Cardiac fibroblast (primary cell): ENCODE measurements at regions not wholly inside any gene's neighbourhood (a gene's known extent, or its start where the extent isn't known, plus 50 kb on each side); places are given as distances from the start of the nearest gene placed in this dataset.

Source experiments
- DNase-seq, 2 donors: peaks; one replicate each; pipeline versions ENCODE4 v3.0.0 to v3.0.0-alpha.2; 2010; ENCODE audit warnings: low read depth in 2 of 2
- H3K4me3 ChIP-seq, 2 donors: replicated peaks in 1 of 2; 1 replicate in 1 of 2; 2 replicates in 1 of 2; pipeline ENCODE4 v1.5.1; 2011; ENCODE audit warnings: low read depth in 2 of 2, low read length in 2 of 2, mild to moderate bottlenecking in 2 of 2, moderate library complexity in 1 of 2
- TF ChIP-seq, protein P1 (sequence below): IDR thresholded peaks from one replicate; pipeline ENCODE4 v1.5.1; 2011; ENCODE audit warnings: low read depth, mild to moderate bottlenecking, low read length, inconsistent platforms

DNA sequence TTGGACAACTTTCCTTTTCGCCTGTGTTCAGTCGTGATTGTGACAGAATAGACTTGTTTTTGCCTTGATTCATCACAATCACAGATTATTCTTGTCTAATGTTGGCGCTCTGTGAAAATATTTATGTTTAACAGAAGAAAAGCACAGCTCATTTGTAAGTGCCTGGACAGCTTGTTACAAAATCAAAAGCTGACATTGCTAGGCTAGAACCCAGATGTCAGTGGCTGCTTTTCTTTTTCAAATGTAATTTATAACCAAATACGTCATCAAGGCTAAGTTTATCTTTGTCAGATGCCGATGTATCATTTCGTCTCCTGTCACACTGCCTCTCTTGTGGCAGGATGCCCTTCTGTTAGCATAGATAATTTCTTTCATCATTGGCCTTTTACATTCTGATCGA, 1227.3 kb downstream of the PLA2G4A start:
- H3K4me3 ChIP-seq: no peak overlapping the region

DNA sequence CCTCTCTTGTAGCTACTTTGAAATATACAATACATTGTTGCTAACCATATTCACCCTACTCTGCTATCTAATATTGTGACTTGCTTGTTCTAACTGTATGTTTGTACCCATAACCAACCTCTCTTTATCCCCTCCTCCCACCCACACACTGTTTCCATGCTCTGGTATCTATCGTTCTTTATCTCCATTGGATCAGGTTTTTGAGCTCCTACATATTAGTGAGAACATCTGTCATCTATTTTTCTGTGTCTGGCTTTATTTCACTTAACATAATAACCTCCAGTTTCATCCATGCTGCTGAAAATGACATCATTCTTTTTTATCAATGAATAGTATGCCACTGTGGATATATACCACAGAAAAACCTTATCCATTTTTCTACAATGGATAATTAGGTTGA, 1230.1 kb downstream of the PLA2G4A start:
- TF ChIP-seq, protein P1, sequence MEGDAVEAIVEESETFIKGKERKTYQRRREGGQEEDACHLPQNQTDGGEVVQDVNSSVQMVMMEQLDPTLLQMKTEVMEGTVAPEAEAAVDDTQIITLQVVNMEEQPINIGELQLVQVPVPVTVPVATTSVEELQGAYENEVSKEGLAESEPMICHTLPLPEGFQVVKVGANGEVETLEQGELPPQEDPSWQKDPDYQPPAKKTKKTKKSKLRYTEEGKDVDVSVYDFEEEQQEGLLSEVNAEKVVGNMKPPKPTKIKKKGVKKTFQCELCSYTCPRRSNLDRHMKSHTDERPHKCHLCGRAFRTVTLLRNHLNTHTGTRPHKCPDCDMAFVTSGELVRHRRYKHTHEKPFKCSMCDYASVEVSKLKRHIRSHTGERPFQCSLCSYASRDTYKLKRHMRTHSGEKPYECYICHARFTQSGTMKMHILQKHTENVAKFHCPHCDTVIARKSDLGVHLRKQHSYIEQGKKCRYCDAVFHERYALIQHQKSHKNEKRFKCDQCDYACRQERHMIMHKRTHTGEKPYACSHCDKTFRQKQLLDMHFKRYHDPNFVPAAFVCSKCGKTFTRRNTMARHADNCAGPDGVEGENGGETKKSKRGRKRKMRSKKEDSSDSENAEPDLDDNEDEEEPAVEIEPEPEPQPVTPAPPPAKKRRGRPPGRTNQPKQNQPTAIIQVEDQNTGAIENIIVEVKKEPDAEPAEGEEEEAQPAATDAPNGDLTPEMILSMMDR: no peak
- no peak for DNase-seq
- no peak overlapping the region for H3K4me3 ChIP-seq

More for the DNA sequence above, 1227.3 kb downstream of the PLA2G4A start:
- peak; percentile 2 to 10 for DNase-seq
- TF ChIP-seq, protein P1: no peak

DNA sequence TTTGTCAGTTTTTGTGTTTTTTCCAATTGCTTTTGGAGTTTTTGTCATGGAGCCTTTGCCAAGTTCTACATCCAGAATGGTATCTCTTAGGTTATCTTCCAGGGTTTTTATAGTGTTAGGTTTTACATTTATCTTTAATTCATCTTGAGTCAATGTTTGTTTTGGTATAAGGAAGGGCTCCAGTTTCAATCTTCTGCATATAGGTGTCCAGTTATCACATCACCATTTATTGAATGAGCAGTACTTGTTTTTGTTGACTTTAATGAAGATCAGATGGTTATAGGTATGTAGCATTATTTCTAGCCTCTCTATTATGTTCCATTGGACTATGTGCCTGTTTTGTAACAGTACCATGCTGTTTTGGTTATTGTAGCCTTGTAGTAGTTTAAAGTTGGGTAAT, 1233.1 kb downstream of the PLA2G4A start:
- no peak overlapping the region for H3K4me3 ChIP-seq
- no peak for DNase-seq
- TF ChIP-seq, protein P1: no peak

DNA sequence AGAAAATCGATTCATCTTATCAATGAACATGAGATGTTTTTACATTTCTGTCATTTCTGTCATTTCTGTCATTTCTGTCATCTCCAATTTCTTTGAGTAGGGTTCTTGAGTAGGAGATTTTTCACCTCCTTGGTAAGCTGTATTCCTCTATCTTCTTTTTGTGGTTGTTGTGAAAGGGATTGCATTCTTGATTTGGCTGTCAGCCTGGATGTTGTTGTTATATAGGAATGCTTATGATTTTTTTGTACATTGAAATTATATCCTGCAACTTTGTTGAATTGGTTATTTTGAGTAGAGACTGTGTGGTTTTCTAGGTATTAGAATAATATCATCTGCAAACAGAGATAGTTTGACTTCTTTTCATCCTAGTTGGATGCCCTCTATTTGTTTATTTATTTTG, 1233.7 kb downstream of the PLA2G4A start:
- peak; percentile 30 to 33 for DNase-seq
- no peak overlapping the region for H3K4me3 ChIP-seq
- TF ChIP-seq, protein P1: no peak

DNA sequence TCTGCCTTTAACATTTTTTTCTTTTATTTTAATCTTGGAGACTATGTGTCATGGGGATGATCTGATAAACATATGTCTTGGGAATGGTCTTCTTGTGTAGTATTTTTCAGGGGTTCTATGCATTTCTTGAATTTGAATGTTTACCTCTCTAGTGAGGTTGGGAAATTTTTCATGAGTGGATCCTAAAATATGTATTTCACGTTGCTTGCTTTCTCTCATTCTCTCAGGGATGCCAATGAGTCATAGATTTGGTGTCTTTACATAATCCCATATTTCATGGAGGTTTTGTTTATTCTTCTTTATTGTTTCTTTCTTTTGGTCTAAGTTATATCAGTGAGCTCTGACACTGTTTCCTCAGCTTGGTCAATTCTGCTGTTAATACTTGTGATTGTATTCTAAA, 1237.2 kb downstream of the PLA2G4A start:
- no peak overlapping the region for H3K4me3 ChIP-seq
- peak in 1 of 2 donors; percentile 53 for DNase-seq
- TF ChIP-seq, protein P1: no peak

DNA sequence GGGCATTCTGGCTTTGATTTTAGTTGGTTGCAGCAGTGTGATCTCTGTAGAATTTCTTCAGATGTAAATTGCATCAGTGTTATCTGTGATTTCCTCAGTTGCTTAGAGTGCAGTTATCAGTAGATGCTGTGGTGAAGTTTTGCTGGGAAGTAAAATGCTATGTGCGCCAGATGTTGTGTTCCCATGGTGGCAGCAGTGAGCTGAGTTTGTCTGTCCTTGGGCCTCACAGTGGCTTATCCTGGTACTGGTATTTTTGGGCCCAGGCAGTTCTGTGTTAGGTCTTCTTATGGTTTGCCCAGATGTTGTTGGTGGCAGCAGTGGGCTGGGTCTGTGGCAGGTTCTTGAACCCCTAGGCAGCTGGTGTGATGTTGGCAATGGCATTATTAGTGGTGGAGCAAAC, 1242.1 kb downstream of the PLA2G4A start:
- no peak for DNase-seq
- TF ChIP-seq, protein P1: no peak
- no peak overlapping the region for H3K4me3 ChIP-seq

DNA sequence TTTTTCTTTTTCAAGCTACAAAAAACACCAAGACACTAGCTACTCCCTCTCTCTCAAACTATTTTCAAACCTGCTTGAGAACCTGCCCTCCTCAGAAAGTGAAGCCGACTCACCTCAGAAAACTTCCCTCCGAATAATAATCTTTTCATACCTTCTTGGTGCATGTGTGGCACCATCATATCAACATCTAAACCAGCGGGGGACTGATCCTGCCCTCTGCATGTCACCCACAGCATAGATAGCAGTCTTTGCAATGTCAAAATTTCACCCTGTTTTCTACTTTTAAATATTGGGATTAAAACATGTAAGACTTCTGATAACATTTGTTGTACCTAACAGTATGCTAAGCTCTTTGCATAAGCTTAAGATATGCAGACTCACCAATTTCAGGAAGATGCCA, 1260.3 kb downstream of the PLA2G4A start:
- no peak overlapping the region for H3K4me3 ChIP-seq
- DNase-seq: no peak

More for the DNA sequence above, 1260.3 kb downstream of the PLA2G4A start:
- TF ChIP-seq, protein P1: no peak
